Mammary epithelial cell (primary cell): ENCODE measurements at regions not wholly inside any gene's neighbourhood (a gene's known extent, or its start where the extent isn't known, plus 50 kb on each side); places are given as distances from the start of the nearest gene placed in this dataset.

Experiments used
- CTCF ChIP-seq, 2 donors: IDR thresholded peaks in 1 of 2; conservative IDR thresholded peaks in 1 of 2; 2 replicates each; pipeline ENCODE4 v1.5.1; 2011 to 2012; ENCODE audit warnings: inconsistent platforms in 2 of 2, low read length in 2 of 2, mild to moderate bottlenecking in 2 of 2, control low read depth in 1 of 2, low read depth in 1 of 2; ENCODE audit not compliant: insufficient read depth in 1 of 2; ENCODE audit errors: extremely low read depth in 1 of 2
- EZH2 ChIP-seq: IDR thresholded peaks from 2 replicates; pipeline ENCODE4 v1.6.1; 2012; ENCODE audit warnings: low read length, inconsistent platforms, borderline replicate concordance

- no peak for TF ChIP-seq EZH2
- TF ChIP-seq CTCF (conservative IDR thresholded peaks at IDR 0.05 in 1 of 2, IDR thresholded peaks at IDR 0.05 in 1 of 2; ENCODE audit: extremely low read depth in 1 of 2, insufficient read depth in 1 of 2, low read depth in 1 of 2, low read length in 2 of 2) = no peak
Measured at GRCh38 chr9:113654605-113655428, 191.3 kb downstream of the RGS3 start.
